Body of pancreas (tissue), 4 donors: ENCODE measurements at regions not wholly inside any gene's neighbourhood (a gene's known extent, or its start where the extent isn't known, plus 50 kb on each side); places are given as distances from the start of the nearest gene placed in this dataset.
"Not testable (repeated sequence)": the region's sequence is repeated elsewhere in the genome, so short reads cannot be mapped to it uniquely, and the experiment has no call there.

Experiments
- ATAC-seq: fragments of 150-250 bp; one replicate; pipeline ENCODE4 v1.9.1; 2016
- DNase-seq, 4 donors: peaks; one replicate each; pipeline ENCODE4 v3.0.0-alpha.2; 2019
- H3K27ac ChIP-seq, 4 donors: fragments of 200-600 bp; sonication (generic); 1 replicate in 3 of 4; 2 replicates in 1 of 4; pipeline versions ENCODE4 v1.5.1 to v1.6.1; 2016 to 2019; ENCODE audit warnings: mild to moderate bottlenecking in 1 of 4, mixed read lengths in 1 of 4, moderate library complexity in 1 of 4
- H3K27me3 ChIP-seq, 2 donors: fragments of 200-600 bp; sonication (generic); one replicate each; pipeline ENCODE4 v1.6.0; 2016; ENCODE audit warnings: mild to moderate bottlenecking in 1 of 2
- H3K36me3 ChIP-seq, 2 donors: fragments of 200-600 bp; sonication (generic); replicated peaks in 1 of 2; 2 replicates each; pipeline ENCODE4 v1.5.1; 2016; ENCODE audit warnings: low read depth in 2 of 2; ENCODE audit not compliant: insufficient read depth in 1 of 2
- H3K4me1 ChIP-seq: fragments of 200-600 bp; sonication (generic); one replicate; pipeline ENCODE4 v1.6.0; 2016
- H3K4me3 ChIP-seq, 2 donors: fragments of 200-600 bp; sonication (generic); 1 replicate in 1 of 2; 2 replicates in 1 of 2; pipeline ENCODE4 v1.5.1; 2016 to 2019
- H3K9me3 ChIP-seq, 3 donors: fragments of 200-600 bp; sonication (generic); 1 replicate in 2 of 3; 2 replicates in 1 of 3; pipeline ENCODE4 v1.5.1; 2016
- POLR2A ChIP-seq, 3 donors: fragments of 450-650 bp; IDR thresholded peaks; one replicate each; pipeline ENCODE4 v1.6.1; 2016; ENCODE audit warnings: antibody characterized with exemption in 3 of 3, mild to moderate bottlenecking in 2 of 3
- WGBS, 2 donors: methylation state at CpG; one replicate each; pipeline ENCODE4 v1.1.5; 2017; 5-methylcytosine and 5-hydroxymethylcytosine counted together
- intact Hi-C: fragments of 100-400 bp; cut with DNase I; formaldehyde crosslinking; loops from one replicate; pipeline ENCODE4 v1.15.1; 2023
- TF ChIP-seq, protein P1 (sequence below), 7 experiments: fragments of 450-650 bp in 4 of 7; fragments of 200-600 bp in 3 of 7; sonication (generic) in 3 of 7; IDR thresholded peaks; one replicate each; pipeline ENCODE4 v1.5.1; 2016 to 2019; ENCODE audit warnings: antibody characterized with exemption in 7 of 7

- DNase-seq (no peak), ATAC-seq (no peak)
- no peaks in the 10 kb centered on the region for H3K9me3 ChIP-seq
- intact Hi-C loops, result no loop called here
- H3K27ac ChIP-seq, result no peak overlapping the region
- no peaks in the 10 kb centered on the region for H3K27me3 ChIP-seq
- no peak overlapping the region for H3K4me3 ChIP-seq
- H3K36me3 ChIP-seq, result no peaks in the 10 kb centered on the region
- no peaks in the 10 kb centered on the region for H3K4me1 ChIP-seq
- WGBS, 2 donors, result 55 to 61% methylated on average over 2 of the region's 2 CpGs
- TF ChIP-seq POLR2A (IDR thresholded peaks at IDR 0.05), result no peak
- TF ChIP-seq, protein P1, sequence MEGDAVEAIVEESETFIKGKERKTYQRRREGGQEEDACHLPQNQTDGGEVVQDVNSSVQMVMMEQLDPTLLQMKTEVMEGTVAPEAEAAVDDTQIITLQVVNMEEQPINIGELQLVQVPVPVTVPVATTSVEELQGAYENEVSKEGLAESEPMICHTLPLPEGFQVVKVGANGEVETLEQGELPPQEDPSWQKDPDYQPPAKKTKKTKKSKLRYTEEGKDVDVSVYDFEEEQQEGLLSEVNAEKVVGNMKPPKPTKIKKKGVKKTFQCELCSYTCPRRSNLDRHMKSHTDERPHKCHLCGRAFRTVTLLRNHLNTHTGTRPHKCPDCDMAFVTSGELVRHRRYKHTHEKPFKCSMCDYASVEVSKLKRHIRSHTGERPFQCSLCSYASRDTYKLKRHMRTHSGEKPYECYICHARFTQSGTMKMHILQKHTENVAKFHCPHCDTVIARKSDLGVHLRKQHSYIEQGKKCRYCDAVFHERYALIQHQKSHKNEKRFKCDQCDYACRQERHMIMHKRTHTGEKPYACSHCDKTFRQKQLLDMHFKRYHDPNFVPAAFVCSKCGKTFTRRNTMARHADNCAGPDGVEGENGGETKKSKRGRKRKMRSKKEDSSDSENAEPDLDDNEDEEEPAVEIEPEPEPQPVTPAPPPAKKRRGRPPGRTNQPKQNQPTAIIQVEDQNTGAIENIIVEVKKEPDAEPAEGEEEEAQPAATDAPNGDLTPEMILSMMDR (IDR thresholded peaks at IDR 0.05), result no peak
Observed at GRCh38 chr6:80503660-80504059, 397.2 kb downstream of the BCKDHB start.

- Histone ChIP-seq H3K36me3 (no peaks in the 10 kb centered on the region), H3K27ac (no peak overlapping the region), H3K9me3 (no peaks in the 10 kb centered on the region), H3K4me1 (no peaks in the 10 kb centered on the region), H3K4me3 (no peak overlapping the region), H3K27me3 (no peaks in the 10 kb centered on the region)
- DNase-seq (no peak), ATAC-seq (no peak)
- 46 to 76% methylated on average over 1 of the region's 1 CpG for WGBS, 2 donors
- intact Hi-C loops, result no loop called here
- TF ChIP-seq, protein P1 (IDR thresholded peaks at IDR 0.05), result no peak
- TF ChIP-seq POLR2A (IDR thresholded peaks at IDR 0.05), result no peak
Observed at GRCh38 chr6:80502871-80503270, 396.4 kb downstream of the BCKDHB start.

DNA sequence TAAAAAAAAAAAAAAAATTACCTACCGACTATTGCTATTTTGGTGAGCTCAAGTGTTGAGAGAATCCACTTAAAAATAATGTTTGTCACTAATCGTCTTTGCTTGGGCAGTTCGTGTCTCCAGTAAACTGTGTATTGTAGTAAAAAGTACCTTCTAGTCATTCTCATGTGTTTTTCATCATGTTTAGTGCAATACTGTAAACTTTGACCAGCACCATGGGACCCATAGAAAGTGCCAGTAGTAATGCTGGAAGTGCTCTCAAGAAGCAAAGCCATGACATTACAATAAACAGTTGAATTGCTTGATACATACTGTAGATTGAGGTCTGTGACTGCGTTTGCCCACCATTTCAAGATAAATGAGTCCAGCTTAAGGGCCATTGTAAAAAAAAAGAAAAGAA lies 395.2 kb downstream of the BCKDHB start:
- TF ChIP-seq, protein P1 (IDR thresholded peaks at IDR 0.05), result no peak
- no peak for TF ChIP-seq POLR2A (IDR thresholded peaks at IDR 0.05)
- H3K27me3 ChIP-seq, result no peaks in the 10 kb centered on the region
- H3K27ac ChIP-seq, result no peak overlapping the region
- H3K36me3 ChIP-seq, result no peaks in the 10 kb centered on the region
- DNase-seq (no peak), ATAC-seq (no peak)
- intact Hi-C loops, result no loop called here
- no peaks in the 10 kb centered on the region for H3K4me1 ChIP-seq
- WGBS, 2 donors, result 65 to 67% methylated on average over 4 of the region's 4 CpGs
- no peak overlapping the region for H3K4me3 ChIP-seq
- H3K9me3 ChIP-seq, result no peaks in the 10 kb centered on the region

GRCh38 chr6:80497696-80498486 lies 391.4 kb downstream of the BCKDHB start:
- H3K27me3 ChIP-seq, H3K9me3 ChIP-seq, ATAC-seq, intact Hi-C loops, H3K27ac ChIP-seq, H3K36me3 ChIP-seq, DNase-seq, H3K4me3 ChIP-seq, H3K4me1 ChIP-seq: not testable (repeated sequence)
- 58 to 63% methylated on average over 17 to 18 of the region's 18 CpGs for WGBS, 2 donors

DNA sequence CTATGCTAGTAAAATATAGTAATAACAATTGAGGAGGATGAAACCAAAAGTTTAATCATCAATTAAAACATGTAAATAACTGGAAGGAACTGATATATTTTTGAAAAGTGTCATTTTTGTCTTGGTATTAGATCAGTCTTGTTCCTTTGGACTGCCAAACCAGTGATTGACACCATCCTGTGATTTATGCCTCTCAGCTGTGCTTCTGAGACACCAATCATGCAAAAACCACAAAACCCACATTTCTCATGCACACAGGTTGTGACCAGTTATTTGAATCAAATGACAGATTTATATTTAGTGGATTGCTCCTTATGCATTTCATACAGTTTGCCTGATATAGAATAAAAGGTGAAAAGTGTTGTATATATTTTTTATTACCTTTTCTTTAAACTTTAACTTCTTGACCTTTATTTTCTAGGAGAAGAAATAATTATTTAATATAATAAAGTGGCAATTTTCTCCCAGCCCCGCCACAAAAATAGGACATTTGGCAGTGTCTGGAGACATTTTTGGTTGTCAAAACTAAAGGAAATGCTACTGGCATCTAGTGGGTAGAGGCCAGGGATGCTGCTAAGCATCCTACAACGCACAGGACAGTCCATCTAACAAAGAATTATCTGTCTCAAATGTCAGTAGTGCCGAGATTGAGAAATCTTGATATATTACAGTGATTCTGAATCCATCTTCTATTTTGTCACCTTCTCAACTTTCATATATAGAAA lies 383.6 kb downstream of the BCKDHB start:
- TF ChIP-seq, protein P1 (IDR thresholded peaks at IDR 0.05), result no peak
- TF ChIP-seq POLR2A (IDR thresholded peaks at IDR 0.05), result no peak
- Histone ChIP-seq H3K9me3 (no peaks in the 10 kb centered on the region), H3K36me3 (no peaks in the 10 kb centered on the region), H3K27ac (no peak overlapping the region), H3K4me1 (no peaks in the 10 kb centered on the region), H3K4me3 (no peak overlapping the region), H3K27me3 (no peaks in the 10 kb centered on the region)
- 40 to 43% methylated on average over 3 of the region's 3 CpGs for WGBS, 2 donors
- ATAC-seq, result no peak
- no peak for DNase-seq
- intact Hi-C loops, result no loop called here
